Kidney (tissue), 13 donors: ENCODE measurements at regions not wholly inside any gene's neighbourhood (a gene's known extent, or its start where the extent isn't known, plus 50 kb on each side); places are given as distances from the start of the nearest gene placed in this dataset.

ENCODE experiments used
- DNase-seq, 5 donors: peaks; one replicate each; pipeline ENCODE4 v3.0.0-alpha.2; 2013 to 2020
- FAIRE-seq: peaks from 2 replicates; lab custom pipeline; 2012; peaks lifted over from hg19 to GRCh38; lab: Jason Lieb, UNC
- H3K27ac ChIP-seq, 2 donors: one replicate each; pipeline ENCODE4 v1.7.0; 2013; ENCODE audit warnings: low read depth in 2 of 2, low read length in 2 of 2, inconsistent platforms in 1 of 2
- H3K27me3 ChIP-seq: one replicate; pipeline ENCODE4 v1.7.1; 2013; ENCODE audit warnings: low read length, inconsistent platforms; ENCODE audit not compliant: control insufficient read depth, insufficient read depth
- H3K36me3 ChIP-seq, 3 donors: one replicate each; pipeline versions ENCODE4 v1.7.0 to v1.7.1; 2013; ENCODE audit warnings: low read length in 3 of 3, control low read depth in 1 of 3, inconsistent platforms in 1 of 3; ENCODE audit not compliant: insufficient read depth in 3 of 3, control insufficient read depth in 2 of 3
- H3K4me1 ChIP-seq, 3 donors: one replicate each; pipeline versions ENCODE4 v1.7.0 to v1.7.1; 2013; ENCODE audit warnings: low read length in 3 of 3, inconsistent platforms in 1 of 3, low read depth in 1 of 3; ENCODE audit not compliant: control insufficient read depth in 2 of 3, insufficient read depth in 2 of 3
- H3K4me3 ChIP-seq, 3 donors: one replicate each; pipeline versions ENCODE4 v1.7.0 to v1.8.1; 2013; ENCODE audit warnings: low read length in 3 of 3, control low read depth in 1 of 3, inconsistent platforms in 1 of 3
- H3K9ac ChIP-seq, 3 donors: one replicate each; pipeline versions ENCODE4 v1.7.0 to v1.7.1; 2013; ENCODE audit warnings: low read length in 3 of 3, control low read depth in 1 of 3, inconsistent platforms in 1 of 3
- H3K9me3 ChIP-seq, 3 donors: one replicate each; pipeline versions ENCODE4 v1.7.0 to v1.7.1; 2013; ENCODE audit warnings: low read length in 3 of 3, control low read depth in 1 of 3, inconsistent platforms in 1 of 3; ENCODE audit not compliant: control insufficient read depth in 2 of 3, insufficient read depth in 1 of 3
- CTCF ChIP-seq: IDR thresholded peaks from 3 replicates; pipeline ENCODE4 v1.5.1; 2012; ENCODE audit warnings: mild to moderate bottlenecking, moderate library complexity, borderline replicate concordance; ENCODE audit not compliant: insufficient read depth; ENCODE audit errors: extremely low read depth
- intact Hi-C: fragments of 100-400 bp; cut with DNase I; formaldehyde crosslinking; loops from one replicate; pipeline ENCODE4 v1.11.1; 2022
- donor health status: control.
- donor health status: control.
- donor health status: control.
- donor health status: control.
- donor health status: control.
- donor health status: DM: yes; HTN: yes; CAD: no.
- donor health status: Normal renal cell carcinoma (clear cell type).

DNA sequence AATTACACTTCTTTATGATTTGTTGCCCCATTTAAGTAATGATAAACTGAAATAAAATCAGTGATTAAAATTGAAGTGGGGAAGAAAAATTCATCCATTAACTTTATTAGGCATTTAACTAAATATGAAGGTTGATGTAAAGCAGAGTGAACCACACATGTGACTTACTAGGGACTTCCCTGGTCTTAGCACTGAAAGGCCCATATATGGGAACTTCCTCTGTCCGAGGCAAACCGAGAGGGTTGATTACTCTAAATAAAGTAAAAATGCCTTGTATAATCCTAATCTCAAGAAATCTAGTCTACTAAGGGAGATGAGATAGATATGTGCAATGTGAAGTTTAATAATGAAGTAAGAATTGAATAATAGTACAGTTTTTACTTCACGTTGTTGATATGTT is 403.9 kb upstream of the RPS6KA3 start:
- Histone ChIP-seq H3K9me3 (no peaks in the 10 kb centered on the region), H3K4me3 (no peak overlapping the region), H3K27ac (no peak overlapping the region), H3K36me3 (no peaks in the 10 kb centered on the region), H3K9ac (no peak overlapping the region), H3K27me3 (no peaks in the 10 kb centered on the region), H3K4me1 (no peaks in the 10 kb centered on the region)
- no peak for DNase-seq
- intact Hi-C loops: no loop called here
- no peak for FAIRE-seq
- TF ChIP-seq CTCF: no peak

DNA sequence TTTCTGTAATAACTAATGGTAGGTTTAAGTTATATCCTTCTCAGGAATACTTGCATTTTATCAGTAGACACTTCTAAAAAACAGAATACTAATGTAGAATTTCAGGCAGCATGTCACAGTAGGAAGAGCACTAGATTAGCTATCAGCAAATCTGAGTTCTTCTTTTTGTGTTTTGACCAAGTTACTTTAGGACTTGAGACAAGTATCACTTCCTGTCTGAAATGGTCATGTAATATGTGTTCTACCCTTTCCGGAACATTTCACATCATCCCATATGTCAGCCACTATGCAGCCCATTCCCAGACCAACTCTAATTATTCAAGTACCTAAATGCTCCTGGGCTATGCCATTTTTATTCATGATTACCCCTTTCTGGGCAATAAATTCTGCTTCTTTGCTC is 401.8 kb upstream of the RPS6KA3 start:
- H3K27me3 ChIP-seq: no peaks in the 10 kb centered on the region
- no peak overlapping the region for H3K27ac ChIP-seq
- no peaks in the 10 kb centered on the region for H3K36me3 ChIP-seq
- H3K4me3 ChIP-seq: no peak overlapping the region
- FAIRE-seq (no peak), DNase-seq (no peak)
- no peaks in the 10 kb centered on the region for H3K4me1 ChIP-seq
- intact Hi-C loops: no loop called here
- H3K9ac ChIP-seq: no peak overlapping the region
- no peak for TF ChIP-seq CTCF
- no peaks in the 10 kb centered on the region for H3K9me3 ChIP-seq

- Histone ChIP-seq H3K36me3 (no peaks in the 10 kb centered on the region), H3K27ac (no peak overlapping the region), H3K4me3 (no peak overlapping the region), H3K4me1 (no peaks in the 10 kb centered on the region), H3K27me3 (peaks cover 2% of the 10 kb centered on the region), H3K9ac (no peak overlapping the region), H3K9me3 (no peaks in the 10 kb centered on the region)
- FAIRE-seq (no peak), DNase-seq (no peak)
- TF ChIP-seq CTCF: no peak
- intact Hi-C loops: no loop called here
Measured at GRCh38 chrX:20666331-20666730, 399.6 kb upstream of the RPS6KA3 start.

- Histone ChIP-seq H3K9me3 (no peaks in the 10 kb centered on the region), H3K27ac (no peak overlapping the region), H3K4me3 (no peak overlapping the region), H3K27me3 (peaks cover 2% of the 10 kb centered on the region), H3K4me1 (no peaks in the 10 kb centered on the region), H3K9ac (no peak overlapping the region), H3K36me3 (no peaks in the 10 kb centered on the region)
- no peak for FAIRE-seq
- no peak for DNase-seq
- TF ChIP-seq CTCF: no peak
- intact Hi-C loops: no loop called here
Measured at GRCh38 chrX:20665481-20665880, 398.8 kb upstream of the RPS6KA3 start.
